Erythroblast (primary cell): ENCODE measurements at regions not wholly inside any gene's neighbourhood (a gene's known extent, or its start where the extent isn't known, plus 50 kb on each side); places are given as distances from the start of the nearest gene placed in this dataset.

Source experiments
- GATA1 ChIP-seq: IDR thresholded peaks from 2 replicates; pipeline ENCODE4 v1.6.1; 2011; ENCODE audit warnings: low read depth, mild to moderate bottlenecking, control low read depth, low read length, moderate library complexity
- POLR2A ChIP-seq: IDR thresholded peaks from 2 replicates; pipeline ENCODE4 v1.6.1; 2011; ENCODE audit warnings: mild to moderate bottlenecking, low read length

GRCh38 chr4:187183826-187184225 is 460.2 kb upstream of the FAT1 start:
- TF ChIP-seq POLR2A: no peak
- TF ChIP-seq GATA1: no peak
